ENCODE measurements at regions not wholly inside any gene's neighbourhood (a gene's known extent, or its start where the extent isn't known, plus 50 kb on each side); places are given as distances from the start of the nearest gene placed in this dataset.
"Not testable (repeated sequence)": the region's sequence is repeated elsewhere in the genome, so short reads cannot be mapped to it uniquely, and the experiment has no call there.

DNA sequence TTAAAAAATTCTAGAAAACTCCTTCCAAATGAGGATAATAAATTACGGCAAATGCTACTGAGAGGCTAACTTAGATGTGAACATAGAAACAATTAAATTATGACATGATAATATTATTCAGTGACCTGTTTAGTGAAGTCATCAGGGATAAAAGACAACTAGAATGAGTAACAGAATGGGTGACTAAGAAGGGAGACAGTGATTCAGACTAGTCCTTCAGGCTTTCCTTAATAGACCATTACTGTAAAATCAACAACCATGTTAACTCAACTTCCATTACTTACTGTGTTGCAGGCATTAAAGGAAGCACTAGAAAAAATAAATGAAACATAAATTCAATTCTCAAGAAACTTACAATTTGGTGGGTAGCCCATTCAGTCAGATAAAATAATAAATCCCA lies 543.9 kb upstream of the LRFN5 start:
- DNase-seq: no peak

DNA sequence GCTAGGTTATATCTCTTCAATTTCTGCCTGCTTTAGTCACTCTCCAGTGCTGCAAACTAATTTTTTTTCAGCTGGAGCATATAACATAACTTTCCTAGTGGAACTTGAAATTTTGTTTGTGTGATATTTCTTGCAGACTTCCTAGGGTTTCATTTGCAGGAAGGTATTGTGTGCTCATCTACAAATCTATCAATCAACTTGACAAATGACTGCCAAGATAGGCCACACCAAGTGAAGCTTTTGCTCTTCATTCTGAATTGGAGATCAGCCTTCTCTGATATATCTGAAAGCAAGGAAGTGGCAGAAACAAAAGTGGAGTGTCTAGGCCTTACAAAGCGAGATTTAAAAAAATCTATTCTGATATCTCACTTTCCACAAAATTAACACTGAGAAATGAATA lies 551.1 kb upstream of the LRFN5 start:
- no peak for DNase-seq

DNA sequence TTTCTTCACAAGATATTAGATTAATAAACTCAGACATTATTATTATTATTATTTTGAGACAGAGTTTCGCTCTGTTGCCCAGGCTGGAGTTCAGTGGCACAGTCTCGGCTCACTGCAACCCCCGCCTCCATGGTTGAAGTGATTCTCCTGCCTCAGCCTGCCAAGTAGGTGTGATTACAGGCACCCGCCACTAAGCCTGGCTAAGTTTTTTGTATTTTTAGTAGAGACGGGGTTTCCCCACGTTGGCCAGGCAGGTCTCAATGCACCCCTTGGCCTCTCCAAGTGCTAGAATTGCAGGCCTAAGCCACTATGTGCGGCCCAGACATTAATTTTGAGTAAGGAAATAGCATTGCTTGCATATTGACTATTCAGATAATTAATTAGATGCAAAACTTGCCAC lies 554.9 kb upstream of the LRFN5 start:
- DNase-seq: no peak

DNA sequence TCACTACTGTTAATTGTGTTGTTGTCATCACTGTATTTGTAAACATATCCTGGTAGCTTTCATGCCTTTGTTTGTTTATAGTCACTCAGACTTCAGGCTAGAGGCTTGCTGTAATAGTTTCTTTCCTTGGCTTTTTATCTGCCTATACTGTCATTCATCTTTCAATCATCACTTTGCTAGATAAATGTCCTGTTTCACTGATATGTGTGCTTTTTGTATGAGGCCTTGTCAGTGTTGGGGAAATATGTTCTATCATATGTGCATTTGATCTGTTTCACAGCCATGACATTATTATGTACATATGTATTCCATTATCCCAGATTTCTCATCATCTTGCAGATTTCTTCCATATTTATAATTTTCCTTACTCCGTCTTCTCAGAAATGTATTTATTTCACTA lies 558.9 kb upstream of the LRFN5 start:
- no peak for DNase-seq

GRCh38 chr14:41037388-41037787 lies 569.3 kb upstream of the LRFN5 start:
- no peak for DNase-seq

DNA sequence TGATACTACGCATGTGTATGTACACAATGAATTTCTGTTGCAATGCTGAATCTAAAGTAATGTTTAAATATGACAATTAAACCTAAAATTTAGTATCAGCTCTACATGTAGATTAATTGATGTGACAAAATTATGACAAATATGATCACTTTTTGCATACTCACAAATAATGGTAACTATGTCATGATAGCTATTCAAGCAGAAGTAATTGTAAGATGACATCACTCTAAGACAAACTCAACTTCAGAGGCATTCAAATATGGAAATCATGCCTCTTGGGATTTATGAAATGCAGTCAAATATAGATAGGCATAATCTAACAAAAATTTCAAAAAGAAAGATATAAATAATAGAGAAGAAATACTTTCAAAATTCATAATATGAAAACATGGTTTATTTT lies 571.7 kb upstream of the LRFN5 start:
- DNase-seq: no peak

DNA sequence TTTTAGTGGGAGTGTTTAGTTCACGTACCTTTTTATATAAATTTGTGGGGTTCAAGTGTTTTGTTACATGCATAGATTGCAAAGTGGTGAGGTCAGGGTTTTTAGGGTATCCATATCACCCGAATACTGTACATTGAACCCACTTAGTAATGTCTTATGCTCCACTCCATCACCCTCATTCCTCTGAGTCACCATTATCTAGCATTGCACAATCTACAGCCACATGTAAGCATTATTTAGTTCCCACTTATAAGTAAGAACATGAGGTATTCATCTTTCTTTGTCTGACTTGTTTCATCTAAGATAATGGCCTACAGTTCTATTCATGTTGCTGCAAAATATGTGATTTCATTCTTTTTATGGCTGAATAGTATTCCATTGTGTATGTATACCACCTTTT lies 583.7 kb upstream of the LRFN5 start:
- DNase-seq: no peak

- no peak for DNase-seq
These were observed 590.5 kb upstream of the LRFN5 start for GRCh38 chr14:41016213-41016612.

DNA sequence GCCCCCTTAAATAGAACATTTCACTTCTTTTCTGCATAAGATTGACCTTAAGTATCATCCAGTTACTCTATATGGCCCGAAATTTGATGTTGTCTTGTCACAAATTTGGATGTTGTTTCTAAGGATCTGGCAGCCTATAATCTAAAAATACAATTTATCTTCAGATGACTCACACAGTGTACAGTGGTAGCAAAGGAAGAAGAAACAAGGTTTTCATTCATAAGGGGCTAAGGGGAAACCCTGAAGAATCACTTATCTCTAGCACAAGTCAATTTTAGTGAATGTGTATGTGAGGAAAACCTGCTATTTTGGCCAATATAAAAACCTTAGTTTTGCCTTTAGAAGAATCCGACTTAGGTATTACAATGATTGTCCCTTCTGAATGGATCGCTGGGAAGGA lies 606.3 kb upstream of the LRFN5 start:
- no peak for DNase-seq

DNA sequence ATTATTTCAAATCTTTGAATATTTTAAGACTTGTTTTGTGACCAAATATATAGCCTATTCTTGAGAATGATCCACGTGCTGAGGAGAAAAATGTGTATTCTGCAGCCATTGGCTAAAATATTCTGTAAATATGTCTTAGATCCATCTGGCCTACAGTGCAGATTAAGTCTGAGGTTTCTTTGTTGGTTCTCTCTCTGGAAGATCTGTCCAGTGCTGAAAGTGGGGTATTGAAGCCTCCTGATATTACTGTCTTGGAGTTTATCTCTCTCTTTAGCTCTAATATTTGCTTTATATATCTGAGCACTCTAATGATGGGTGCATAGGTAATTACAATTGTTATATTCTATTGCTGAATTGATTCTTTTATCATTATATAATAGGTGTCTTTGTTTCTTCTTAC lies 617.4 kb upstream of the LRFN5 start:
- DNase-seq: peak; percentile 2

- no peak for DNase-seq
These were observed 619.2 kb upstream of the LRFN5 start for GRCh38 chr14:40987481-40987880.

DNA sequence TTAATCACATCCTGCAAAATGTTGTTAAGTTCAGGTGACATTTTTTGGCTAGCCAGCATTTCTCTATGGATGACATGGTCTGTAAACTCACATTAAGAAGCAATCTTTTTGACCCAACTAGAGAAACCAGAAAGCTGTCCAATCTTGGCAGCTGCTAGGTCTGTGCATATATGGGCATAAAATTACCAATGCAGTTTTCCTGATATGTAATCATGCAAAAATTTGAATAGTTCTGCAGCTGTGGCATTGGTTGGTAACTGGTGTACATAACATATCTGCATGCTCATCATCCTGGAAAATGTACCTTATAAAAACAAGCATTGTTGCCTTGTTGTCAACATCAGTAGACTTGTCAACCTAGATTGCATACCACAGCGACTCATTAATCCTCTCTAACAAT lies 620.0 kb upstream of the LRFN5 start:
- no peak for DNase-seq

DNA sequence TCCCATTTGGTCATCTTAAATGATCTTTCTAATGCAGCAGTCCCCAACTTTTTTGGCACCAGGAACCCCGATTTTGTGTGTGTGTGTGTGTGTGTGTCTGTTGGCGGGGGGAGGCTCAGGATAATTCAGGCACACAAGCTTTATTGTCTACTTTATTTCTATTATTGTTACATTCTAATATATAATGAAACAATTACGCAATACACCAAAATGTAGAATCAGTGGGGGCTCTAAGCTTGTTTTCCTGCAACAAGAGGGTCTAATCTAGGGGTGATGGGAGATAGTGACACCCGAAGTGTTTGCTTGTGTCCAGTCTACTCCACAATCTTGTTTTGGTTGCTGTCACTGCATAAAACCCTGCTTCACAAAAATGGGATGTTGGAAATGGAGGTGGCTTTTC lies 621.1 kb upstream of the LRFN5 start:
- DNase-seq: no peak

- DNase-seq: peak; percentile 14
These were observed 623.1 kb upstream of the LRFN5 start for GRCh38 chr14:40983604-40984003.

GRCh38 chr14:40981247-40981646 lies 625.4 kb upstream of the LRFN5 start:
- no peak for DNase-seq

GRCh38 chr14:40960257-40960656 lies 646.4 kb upstream of the LRFN5 start:
- not testable (repeated sequence) for DNase-seq

GRCh38 chr14:40955131-40955505 lies 651.6 kb upstream of the LRFN5 start:
- no peak for DNase-seq

- not testable (repeated sequence) for DNase-seq
These were observed 652.1 kb upstream of the LRFN5 start for GRCh38 chr14:40954448-40955130.

GRCh38 chr14:40944521-40944920 lies 662.2 kb upstream of the LRFN5 start:
- no peak for DNase-seq

- DNase-seq: no peak
These were observed 669.8 kb upstream of the LRFN5 start for GRCh38 chr14:40936861-40937260.

DNA sequence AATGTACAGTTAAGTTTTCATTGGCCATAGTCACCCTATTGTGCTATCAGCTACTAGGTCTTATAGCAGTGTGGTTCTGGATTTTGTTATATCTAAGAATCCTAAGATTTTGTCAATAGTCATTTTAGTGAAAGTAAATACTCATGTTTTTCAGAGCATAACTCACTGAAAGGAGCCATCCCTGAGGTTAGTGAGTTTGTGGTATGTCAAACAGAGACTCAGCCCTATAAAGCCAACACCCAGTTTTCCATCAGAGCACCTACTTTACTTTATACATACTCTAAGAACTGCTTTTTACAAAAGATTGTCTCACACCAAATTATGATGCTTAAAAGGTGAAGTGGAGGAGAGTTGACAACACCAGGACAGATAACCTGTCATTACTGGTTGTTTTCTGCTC lies 686.3 kb upstream of the LRFN5 start:
- no peak for DNase-seq

DNA sequence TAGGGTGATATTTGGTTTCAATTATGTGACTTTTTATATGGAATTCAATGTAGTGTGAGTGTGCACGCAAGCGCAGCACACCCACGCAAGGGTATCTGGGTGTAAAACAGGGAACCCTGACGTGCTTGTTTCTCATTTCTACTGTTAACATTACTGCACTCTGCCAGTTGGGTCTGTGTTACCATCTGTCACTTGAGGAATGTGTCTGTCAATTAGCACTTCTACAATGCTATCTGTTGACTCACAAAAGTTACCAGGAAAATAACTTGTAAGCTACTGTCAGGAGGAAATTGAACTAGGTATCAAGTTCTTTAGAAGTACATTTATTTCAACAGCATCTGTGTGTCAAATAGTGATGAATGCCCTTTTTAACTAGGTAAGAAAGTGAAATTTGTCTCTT lies 695.5 kb upstream of the LRFN5 start:
- DNase-seq: no peak

- no peak for DNase-seq
These were observed 696.8 kb upstream of the LRFN5 start for GRCh38 chr14:40909906-40910305.

DNA sequence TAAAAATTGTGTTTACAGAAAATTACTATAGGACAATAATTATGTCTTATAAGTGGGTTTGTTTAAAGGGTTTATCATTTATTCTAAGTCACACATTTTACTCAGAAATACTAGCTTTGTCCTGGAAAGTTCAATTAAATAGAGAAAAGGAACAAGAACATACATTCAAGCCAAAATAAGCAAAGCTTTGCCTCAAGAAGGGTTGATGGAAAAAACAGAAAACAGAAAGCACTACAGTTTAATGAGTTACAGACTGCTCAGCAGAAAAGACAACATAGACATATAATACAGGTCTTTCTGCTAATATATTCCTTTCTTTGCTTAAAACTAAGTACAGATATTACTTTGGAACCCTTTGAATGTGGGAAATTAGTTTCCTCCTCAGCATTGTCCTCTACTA lies 703.0 kb upstream of the LRFN5 start:
- peak; percentile 27 for DNase-seq

- no peak for DNase-seq
These were observed 707.2 kb upstream of the LRFN5 start for GRCh38 chr14:40899435-40899834.

Measured in tongue (tissue), 1 donor.